ENCODE measurements at regions not wholly inside any gene's neighbourhood (a gene's known extent, or its start where the extent isn't known, plus 50 kb on each side); places are given as distances from the start of the nearest gene placed in this dataset.

- TF ChIP-seq CTCF (IDR thresholded peaks at IDR 0.05): no peak
- no peak for TF ChIP-seq POLR2A (IDR thresholded peaks at IDR 0.05)
Measured at GRCh38 chr7:12766416-12766815, 79.0 kb downstream of the ARL4A start.
